Central memory CD8-positive, alpha-beta T cell (primary cell): ENCODE measurements at regions not wholly inside any gene's neighbourhood (a gene's known extent, or its start where the extent isn't known, plus 50 kb on each side); places are given as distances from the start of the nearest gene placed in this dataset.

ENCODE experiments used
- ATAC-seq: fragments of 150-1000 bp; cut with Tn5 transposase; replicated peaks from 2 replicates; pipeline ENCODE4 v1.10.0; 2022; ENCODE audit warnings: mild to moderate bottlenecking, moderate FRiP score, moderate number of reproducible peaks; ENCODE audit not compliant: poor library complexity, severe bottlenecking; ENCODE audit errors: extremely low read depth
- DNase-seq, 2 donors: peaks; one replicate each; pipeline ENCODE4 v3.0.0; 2021; ENCODE audit warnings: low spot score in 2 of 2
- H3K27ac Mint-ChIP-seq: one replicate; pipeline ENCODE4 v1.8.0; 2022; ENCODE audit warnings: low read depth, mild to moderate bottlenecking, moderate library complexity, mixed read lengths
- H3K27me3 Mint-ChIP-seq: one replicate; pipeline ENCODE4 v1.8.0; 2022; ENCODE audit warnings: mixed read lengths
- H3K36me3 Mint-ChIP-seq: one replicate; pipeline ENCODE4 v1.8.0; 2022; ENCODE audit warnings: mild to moderate bottlenecking, moderate library complexity, mixed read lengths; ENCODE audit not compliant: insufficient read depth
- H3K4me1 Mint-ChIP-seq: one replicate; pipeline ENCODE4 v1.8.0; 2022; ENCODE audit warnings: mixed read lengths
- H3K4me3 Mint-ChIP-seq: one replicate; pipeline ENCODE4 v1.8.0; 2022; ENCODE audit warnings: mild to moderate bottlenecking, moderate library complexity, mixed read lengths
- H3K9me3 Mint-ChIP-seq: one replicate; pipeline ENCODE4 v1.8.0; 2022; ENCODE audit warnings: mixed read lengths

GRCh38 chr3:167958141-167958540 lies 137.6 kb downstream of the GOLIM4 start:
- no peak overlapping the region for H3K27ac Mint-ChIP-seq
- peaks cover 7% of the 10 kb centered on the region for H3K9me3 Mint-ChIP-seq
- no peaks in the 10 kb centered on the region for H3K27me3 Mint-ChIP-seq
- no peak overlapping the region for H3K4me3 Mint-ChIP-seq
- no peak for DNase-seq
- no peaks in the 10 kb centered on the region for H3K36me3 Mint-ChIP-seq
- ATAC-seq = no peak
- no peaks in the 10 kb centered on the region for H3K4me1 Mint-ChIP-seq

DNA sequence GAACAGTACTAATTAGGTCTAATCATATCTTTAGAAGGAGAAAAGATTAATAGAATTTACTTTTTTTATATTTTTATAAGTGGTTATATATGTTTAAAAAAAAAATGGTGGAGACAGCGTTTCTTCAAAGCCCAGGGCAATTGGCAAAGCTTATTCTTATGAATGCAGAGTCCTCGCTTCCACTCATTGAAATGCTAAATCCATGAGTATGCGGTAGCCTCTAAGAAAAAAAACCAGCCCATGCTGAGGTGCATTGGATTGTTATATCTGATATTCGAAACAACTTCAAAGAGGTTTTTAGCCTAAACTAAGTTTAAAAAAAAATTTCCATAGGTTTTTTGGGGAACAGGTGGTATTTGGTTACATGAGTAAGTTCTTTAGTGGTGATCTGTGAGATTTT lies 142.8 kb downstream of the GOLIM4 start:
- DNase-seq (no peak), ATAC-seq (no peak)
- H3K9me3 Mint-ChIP-seq = peaks cover 5% of the 10 kb centered on the region
- H3K36me3 Mint-ChIP-seq = no peaks in the 10 kb centered on the region
- H3K4me1 Mint-ChIP-seq = no peaks in the 10 kb centered on the region
- H3K27ac Mint-ChIP-seq = no peak overlapping the region
- no peak overlapping the region for H3K4me3 Mint-ChIP-seq
- no peaks in the 10 kb centered on the region for H3K27me3 Mint-ChIP-seq

DNA sequence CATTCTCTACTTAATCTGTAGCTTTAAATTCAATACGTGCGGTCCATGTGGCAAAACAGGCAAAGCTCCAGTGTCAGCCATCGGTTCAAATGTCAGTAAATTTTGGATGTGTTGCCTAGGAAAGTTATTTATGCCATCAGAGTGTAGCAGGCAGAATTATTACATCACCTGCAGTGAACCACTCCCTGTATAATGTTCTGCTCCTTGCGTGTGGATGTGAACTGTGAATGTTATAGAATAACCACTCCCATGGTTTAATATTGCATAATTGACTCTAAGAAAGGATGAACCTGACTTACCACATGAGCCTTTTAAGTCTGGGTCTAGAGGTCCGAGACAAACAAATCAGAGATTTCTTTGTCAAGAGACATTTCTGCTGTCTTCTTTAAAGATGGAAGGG lies 145.5 kb downstream of the GOLIM4 start:
- peaks cover 11% of the 10 kb centered on the region for H3K9me3 Mint-ChIP-seq
- H3K36me3 Mint-ChIP-seq = no peaks in the 10 kb centered on the region
- no peak overlapping the region for H3K27ac Mint-ChIP-seq
- ATAC-seq (no peak), DNase-seq (no peak)
- H3K4me3 Mint-ChIP-seq = no peak overlapping the region
- H3K27me3 Mint-ChIP-seq = no peaks in the 10 kb centered on the region
- no peaks in the 10 kb centered on the region for H3K4me1 Mint-ChIP-seq

- no peak for ATAC-seq
- Mint-ChIP-seq H3K36me3 (no peaks in the 10 kb centered on the region), H3K27ac (no peak overlapping the region), H3K9me3 (no peaks in the 10 kb centered on the region), H3K27me3 (peaks cover 27% of the 10 kb centered on the region), H3K4me1 (no peaks in the 10 kb centered on the region), H3K4me3 (no peak overlapping the region)
- no peak for DNase-seq
These were observed 154.3 kb downstream of the GOLIM4 start for GRCh38 chr3:167941234-167941995.

DNA sequence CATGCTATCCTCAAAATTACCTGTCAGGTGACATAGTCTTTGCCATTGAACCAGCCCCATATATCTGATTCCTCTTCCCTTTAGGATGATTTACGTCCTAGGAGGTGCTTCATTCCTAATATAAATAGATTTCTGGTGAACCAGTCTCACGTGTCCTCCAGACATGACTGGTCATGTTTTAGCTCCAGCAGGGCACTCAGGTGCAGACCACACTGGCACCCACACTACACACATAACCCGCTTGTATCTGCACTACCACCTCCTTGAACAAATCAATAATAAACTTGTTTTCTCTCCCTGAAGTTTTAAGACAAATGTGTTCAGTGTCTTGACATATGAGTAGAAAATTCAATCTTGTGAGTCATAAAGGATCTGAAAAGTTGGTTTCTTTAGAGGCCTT lies 155.5 kb downstream of the GOLIM4 start:
- DNase-seq = no peak
- H3K27ac Mint-ChIP-seq = no peak overlapping the region
- no peaks in the 10 kb centered on the region for H3K9me3 Mint-ChIP-seq
- no peaks in the 10 kb centered on the region for H3K36me3 Mint-ChIP-seq
- ATAC-seq = no peak
- H3K4me3 Mint-ChIP-seq = no peak overlapping the region
- H3K4me1 Mint-ChIP-seq = no peaks in the 10 kb centered on the region
- peaks cover 27% of the 10 kb centered on the region for H3K27me3 Mint-ChIP-seq

GRCh38 chr3:167938516-167938915 lies 157.2 kb downstream of the GOLIM4 start:
- H3K36me3 Mint-ChIP-seq = no peaks in the 10 kb centered on the region
- H3K27ac Mint-ChIP-seq = no peak overlapping the region
- no peaks in the 10 kb centered on the region for H3K9me3 Mint-ChIP-seq
- H3K27me3 Mint-ChIP-seq = peaks cover 27% of the 10 kb centered on the region
- ATAC-seq = no peak
- H3K4me3 Mint-ChIP-seq = no peak overlapping the region
- H3K4me1 Mint-ChIP-seq = no peaks in the 10 kb centered on the region
- DNase-seq = no peak

GRCh38 chr3:167936019-167936418 lies 159.7 kb downstream of the GOLIM4 start:
- H3K4me3 Mint-ChIP-seq = no peak overlapping the region
- DNase-seq (no peak), ATAC-seq (no peak)
- peaks cover 9% of the 10 kb centered on the region for H3K27me3 Mint-ChIP-seq
- no peaks in the 10 kb centered on the region for H3K4me1 Mint-ChIP-seq
- H3K27ac Mint-ChIP-seq = no peak overlapping the region
- no peaks in the 10 kb centered on the region for H3K36me3 Mint-ChIP-seq
- no peaks in the 10 kb centered on the region for H3K9me3 Mint-ChIP-seq

GRCh38 chr3:167930453-167930852 lies 165.3 kb downstream of the GOLIM4 start:
- ATAC-seq (no peak), DNase-seq (no peak)
- no peak overlapping the region for H3K4me3 Mint-ChIP-seq
- H3K9me3 Mint-ChIP-seq = no peaks in the 10 kb centered on the region
- H3K27ac Mint-ChIP-seq = no peak overlapping the region
- no peaks in the 10 kb centered on the region for H3K27me3 Mint-ChIP-seq
- H3K36me3 Mint-ChIP-seq = no peaks in the 10 kb centered on the region
- no peaks in the 10 kb centered on the region for H3K4me1 Mint-ChIP-seq

GRCh38 chr3:167929968-167930367 lies 165.8 kb downstream of the GOLIM4 start:
- no peak for ATAC-seq
- no peaks in the 10 kb centered on the region for H3K27me3 Mint-ChIP-seq
- H3K27ac Mint-ChIP-seq = no peak overlapping the region
- H3K4me3 Mint-ChIP-seq = no peak overlapping the region
- H3K4me1 Mint-ChIP-seq = no peaks in the 10 kb centered on the region
- H3K9me3 Mint-ChIP-seq = no peaks in the 10 kb centered on the region
- no peaks in the 10 kb centered on the region for H3K36me3 Mint-ChIP-seq
- DNase-seq = no peak

DNA sequence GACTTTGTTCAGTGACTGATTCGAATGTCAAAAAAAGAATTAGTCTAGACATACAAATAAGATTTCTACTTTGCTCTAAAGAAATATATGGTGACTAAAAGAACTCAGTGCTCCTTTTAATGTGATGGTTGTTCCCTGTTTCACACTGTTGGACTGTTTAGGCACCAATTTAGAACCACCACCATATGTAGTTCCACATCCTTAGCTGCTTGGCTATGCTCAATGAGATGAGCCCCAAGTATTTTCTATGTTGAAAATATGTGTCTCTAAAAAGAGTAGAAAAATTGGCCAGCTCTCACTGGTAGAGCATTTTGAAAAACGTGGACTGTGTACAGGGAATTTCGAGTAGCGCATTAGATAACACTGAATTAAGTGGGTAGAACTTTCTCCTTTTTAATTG lies 167.3 kb downstream of the GOLIM4 start:
- ATAC-seq (no peak), DNase-seq (no peak)
- no peaks in the 10 kb centered on the region for H3K36me3 Mint-ChIP-seq
- no peak overlapping the region for H3K4me3 Mint-ChIP-seq
- H3K27me3 Mint-ChIP-seq = no peaks in the 10 kb centered on the region
- no peaks in the 10 kb centered on the region for H3K4me1 Mint-ChIP-seq
- H3K27ac Mint-ChIP-seq = no peak overlapping the region
- H3K9me3 Mint-ChIP-seq = no peaks in the 10 kb centered on the region

GRCh38 chr3:167920747-167921146 lies 175.0 kb downstream of the GOLIM4 start:
- H3K27ac Mint-ChIP-seq = no peak overlapping the region
- DNase-seq = no peak
- H3K36me3 Mint-ChIP-seq = no peaks in the 10 kb centered on the region
- H3K9me3 Mint-ChIP-seq = no peaks in the 10 kb centered on the region
- H3K27me3 Mint-ChIP-seq = no peaks in the 10 kb centered on the region
- H3K4me3 Mint-ChIP-seq = no peak overlapping the region
- no peak for ATAC-seq
- no peaks in the 10 kb centered on the region for H3K4me1 Mint-ChIP-seq

DNA sequence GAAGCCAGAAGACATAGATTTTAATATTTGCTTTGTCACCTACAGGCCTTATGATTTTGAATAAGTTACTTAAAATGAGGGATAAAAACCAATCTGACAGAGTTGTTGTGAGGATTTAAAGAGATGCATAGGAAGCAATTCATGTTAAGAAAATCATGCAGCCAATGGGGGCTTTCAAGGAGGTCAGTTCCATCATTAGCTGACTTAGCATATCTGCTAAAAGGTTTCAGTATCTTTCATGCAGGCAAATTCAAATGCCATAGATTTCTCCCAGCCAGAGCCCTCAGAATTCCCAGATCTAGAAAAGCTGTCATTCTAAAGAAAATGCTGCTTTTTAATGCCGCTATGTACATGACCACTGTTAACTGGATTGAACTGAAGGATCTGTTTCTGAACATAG lies 176.1 kb downstream of the GOLIM4 start:
- Mint-ChIP-seq H3K4me1 (no peaks in the 10 kb centered on the region), H3K36me3 (no peaks in the 10 kb centered on the region), H3K27ac (no peak overlapping the region), H3K9me3 (no peaks in the 10 kb centered on the region), H3K4me3 (no peak overlapping the region), H3K27me3 (no peaks in the 10 kb centered on the region)
- ATAC-seq = no peak
- DNase-seq = no peak

DNA sequence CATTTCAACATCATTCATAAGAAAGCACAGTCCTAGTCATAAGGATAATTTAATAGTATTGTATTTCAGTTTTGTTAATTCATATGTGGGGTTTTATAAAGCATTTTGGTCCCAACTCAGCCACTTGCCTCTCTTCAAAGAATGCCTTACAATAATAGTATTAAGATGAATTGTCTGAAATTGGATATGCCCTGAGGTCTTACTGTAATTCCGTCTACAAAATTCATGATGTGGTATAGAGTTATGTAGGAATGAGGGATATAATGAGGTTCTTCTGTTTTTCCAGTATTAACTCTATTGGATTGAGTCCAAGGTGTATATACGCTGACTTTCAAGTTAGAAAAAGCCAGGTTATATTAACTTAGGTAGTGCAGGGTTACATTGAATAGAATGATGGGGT lies 177.0 kb downstream of the GOLIM4 start:
- Mint-ChIP-seq H3K4me1 (no peaks in the 10 kb centered on the region), H3K36me3 (no peaks in the 10 kb centered on the region), H3K9me3 (no peaks in the 10 kb centered on the region), H3K27ac (no peak overlapping the region), H3K27me3 (no peaks in the 10 kb centered on the region), H3K4me3 (no peak overlapping the region)
- DNase-seq = no peak
- ATAC-seq = no peak
